Skeletal muscle satellite cell (primary cell): ENCODE measurements at regions not wholly inside any gene's neighbourhood (a gene's known extent, or its start where the extent isn't known, plus 50 kb on each side); places are given as distances from the start of the nearest gene placed in this dataset.

Experiments used
- H3K27me3 ChIP-seq: 2 replicates; pipeline ENCODE4 v1.7.0; 2013; ENCODE audit warnings: low read length; ENCODE audit not compliant: control insufficient read depth, insufficient read depth
- H3K36me3 ChIP-seq: 2 replicates; pipeline ENCODE4 v1.7.0; 2013; ENCODE audit warnings: mild to moderate bottlenecking, control low read depth, low read length; ENCODE audit not compliant: insufficient read depth
- H3K4me1 ChIP-seq: 2 replicates; pipeline ENCODE4 v1.7.0; 2013; ENCODE audit warnings: low read length; ENCODE audit not compliant: control insufficient read depth, insufficient read depth
- H3K4me2 ChIP-seq: 2 replicates; pipeline ENCODE4 v1.7.0; 2013; ENCODE audit warnings: mild to moderate bottlenecking, low read length
- H3K4me3 ChIP-seq: 2 replicates; pipeline ENCODE4 v1.7.0; 2013; ENCODE audit warnings: low read length
- H3K9ac ChIP-seq: 2 replicates; pipeline ENCODE4 v1.7.0; 2013; ENCODE audit warnings: mild to moderate bottlenecking, low read depth, low read length, moderate library complexity
- H3K9me3 ChIP-seq: replicated peaks from 2 replicates; pipeline ENCODE4 v1.7.0; 2013; ENCODE audit warnings: mild to moderate bottlenecking, control low read depth, low read length

GRCh38 chr2:83862600-83862999 is 596.5 kb downstream of the SUCLG1 start:
- H3K9me3 ChIP-seq = no peaks in the 10 kb centered on the region
- no peak overlapping the region for H3K9ac ChIP-seq
- no peaks in the 10 kb centered on the region for H3K27me3 ChIP-seq
- H3K4me3 ChIP-seq = no peak overlapping the region
- H3K36me3 ChIP-seq = no peaks in the 10 kb centered on the region
- H3K4me2 ChIP-seq = no peak overlapping the region
- H3K4me1 ChIP-seq = no peaks in the 10 kb centered on the region

- Histone ChIP-seq H3K4me1 (no peaks in the 10 kb centered on the region), H3K36me3 (no peaks in the 10 kb centered on the region), H3K4me2 (no peak overlapping the region), H3K27me3 (no peaks in the 10 kb centered on the region), H3K9ac (no peak overlapping the region), H3K9me3 (no peaks in the 10 kb centered on the region), H3K4me3 (no peak overlapping the region)
Observed at GRCh38 chr2:83860320-83860719, 598.8 kb downstream of the SUCLG1 start.

- H3K4me2 ChIP-seq = no peak overlapping the region
- no peaks in the 10 kb centered on the region for H3K36me3 ChIP-seq
- no peaks in the 10 kb centered on the region for H3K27me3 ChIP-seq
- no peak overlapping the region for H3K4me3 ChIP-seq
- no peaks in the 10 kb centered on the region for H3K4me1 ChIP-seq
- H3K9ac ChIP-seq = no peak overlapping the region
- H3K9me3 ChIP-seq = no peaks in the 10 kb centered on the region
Observed at GRCh38 chr2:83859553-83859952, 599.5 kb downstream of the SUCLG1 start.

- no peaks in the 10 kb centered on the region for H3K4me1 ChIP-seq
- no peaks in the 10 kb centered on the region for H3K9me3 ChIP-seq
- no peaks in the 10 kb centered on the region for H3K36me3 ChIP-seq
- H3K9ac ChIP-seq = no peak overlapping the region
- H3K4me2 ChIP-seq = no peak overlapping the region
- H3K27me3 ChIP-seq = no peaks in the 10 kb centered on the region
- no peak overlapping the region for H3K4me3 ChIP-seq
Observed at GRCh38 chr2:83851066-83851465, 608.0 kb downstream of the SUCLG1 start.

GRCh38 chr2:83850071-83850725 is 608.9 kb downstream of the SUCLG1 start:
- Histone ChIP-seq H3K27me3 (no peaks in the 10 kb centered on the region), H3K4me3 (no peak overlapping the region), H3K9me3 (no peaks in the 10 kb centered on the region), H3K36me3 (no peaks in the 10 kb centered on the region), H3K4me2 (no peak overlapping the region), H3K9ac (no peak overlapping the region), H3K4me1 (no peaks in the 10 kb centered on the region)

- H3K4me2 ChIP-seq = no peak overlapping the region
- H3K36me3 ChIP-seq = no peaks in the 10 kb centered on the region
- H3K4me3 ChIP-seq = no peak overlapping the region
- no peaks in the 10 kb centered on the region for H3K4me1 ChIP-seq
- no peaks in the 10 kb centered on the region for H3K27me3 ChIP-seq
- H3K9ac ChIP-seq = no peak overlapping the region
- H3K9me3 ChIP-seq = no peaks in the 10 kb centered on the region
Observed at GRCh38 chr2:83844490-83844889, 614.6 kb downstream of the SUCLG1 start.

- Histone ChIP-seq H3K27me3 (no peaks in the 10 kb centered on the region), H3K4me2 (no peak overlapping the region), H3K9ac (no peak overlapping the region), H3K36me3 (no peaks in the 10 kb centered on the region), H3K4me3 (no peak overlapping the region), H3K9me3 (no peaks in the 10 kb centered on the region), H3K4me1 (no peaks in the 10 kb centered on the region)
Observed at GRCh38 chr2:83842421-83842820, 616.7 kb downstream of the SUCLG1 start.

GRCh38 chr2:83837823-83838222 is 621.3 kb downstream of the SUCLG1 start:
- Histone ChIP-seq H3K36me3 (no peaks in the 10 kb centered on the region), H3K4me2 (no peak overlapping the region), H3K27me3 (no peaks in the 10 kb centered on the region), H3K9me3 (no peaks in the 10 kb centered on the region), H3K4me3 (no peak overlapping the region), H3K9ac (no peak overlapping the region), H3K4me1 (no peaks in the 10 kb centered on the region)

GRCh38 chr2:83827618-83828017 is 631.5 kb downstream of the SUCLG1 start:
- no peaks in the 10 kb centered on the region for H3K36me3 ChIP-seq
- H3K27me3 ChIP-seq = no peaks in the 10 kb centered on the region
- H3K9ac ChIP-seq = no peak overlapping the region
- H3K9me3 ChIP-seq = no peaks in the 10 kb centered on the region
- H3K4me2 ChIP-seq = no peak overlapping the region
- H3K4me1 ChIP-seq = no peaks in the 10 kb centered on the region
- no peak overlapping the region for H3K4me3 ChIP-seq

- Histone ChIP-seq H3K27me3 (no peaks in the 10 kb centered on the region), H3K4me3 (no peak overlapping the region), H3K9me3 (no peaks in the 10 kb centered on the region), H3K4me1 (no peaks in the 10 kb centered on the region), H3K36me3 (no peaks in the 10 kb centered on the region), H3K9ac (no peak overlapping the region), H3K4me2 (no peak overlapping the region)
Observed at GRCh38 chr2:83826577-83826976, 632.5 kb downstream of the SUCLG1 start.

GRCh38 chr2:83823229-83823628 is 635.9 kb downstream of the SUCLG1 start:
- no peaks in the 10 kb centered on the region for H3K27me3 ChIP-seq

GRCh38 chr2:83817511-83817910 is 641.6 kb downstream of the SUCLG1 start:
- no peaks in the 10 kb centered on the region for H3K27me3 ChIP-seq
- H3K9me3 ChIP-seq = no peaks in the 10 kb centered on the region
- no peak overlapping the region for H3K4me2 ChIP-seq
- no peaks in the 10 kb centered on the region for H3K4me1 ChIP-seq
- H3K36me3 ChIP-seq = no peaks in the 10 kb centered on the region
- H3K9ac ChIP-seq = no peak overlapping the region
- H3K4me3 ChIP-seq = no peak overlapping the region

More at GRCh38 chr2:83823229-83823628, 635.9 kb downstream of the SUCLG1 start:
- H3K9me3 ChIP-seq = no peaks in the 10 kb centered on the region
- H3K4me3 ChIP-seq = no peak overlapping the region
- H3K9ac ChIP-seq = no peak overlapping the region
- no peak overlapping the region for H3K4me2 ChIP-seq
- H3K36me3 ChIP-seq = no peaks in the 10 kb centered on the region
- H3K4me1 ChIP-seq = no peaks in the 10 kb centered on the region
